ENCODE measurements at regions not wholly inside any gene's neighbourhood (a gene's known extent, or its start where the extent isn't known, plus 50 kb on each side); places are given as distances from the start of the nearest gene placed in this dataset.

DNA sequence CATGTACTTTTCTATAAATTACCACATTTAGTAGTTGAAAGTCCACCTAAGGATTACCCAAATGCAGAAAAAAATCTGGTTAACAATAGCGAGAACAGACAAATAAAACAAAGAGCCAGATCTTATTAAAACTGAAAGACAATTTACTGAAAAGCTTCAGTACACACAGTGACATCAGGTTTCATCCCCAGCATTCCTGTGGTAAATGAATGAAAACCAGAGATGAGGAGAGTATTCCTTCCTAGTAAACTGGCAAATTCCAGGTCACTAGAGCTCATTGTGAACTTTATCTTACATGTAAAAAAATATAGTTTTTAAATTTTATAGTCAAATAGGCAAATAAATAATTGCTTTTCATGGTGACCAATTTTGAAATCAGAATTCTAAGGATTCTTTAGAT is 1290.5 kb downstream of the ADGRL3 start:
- TF ChIP-seq, protein P1, sequence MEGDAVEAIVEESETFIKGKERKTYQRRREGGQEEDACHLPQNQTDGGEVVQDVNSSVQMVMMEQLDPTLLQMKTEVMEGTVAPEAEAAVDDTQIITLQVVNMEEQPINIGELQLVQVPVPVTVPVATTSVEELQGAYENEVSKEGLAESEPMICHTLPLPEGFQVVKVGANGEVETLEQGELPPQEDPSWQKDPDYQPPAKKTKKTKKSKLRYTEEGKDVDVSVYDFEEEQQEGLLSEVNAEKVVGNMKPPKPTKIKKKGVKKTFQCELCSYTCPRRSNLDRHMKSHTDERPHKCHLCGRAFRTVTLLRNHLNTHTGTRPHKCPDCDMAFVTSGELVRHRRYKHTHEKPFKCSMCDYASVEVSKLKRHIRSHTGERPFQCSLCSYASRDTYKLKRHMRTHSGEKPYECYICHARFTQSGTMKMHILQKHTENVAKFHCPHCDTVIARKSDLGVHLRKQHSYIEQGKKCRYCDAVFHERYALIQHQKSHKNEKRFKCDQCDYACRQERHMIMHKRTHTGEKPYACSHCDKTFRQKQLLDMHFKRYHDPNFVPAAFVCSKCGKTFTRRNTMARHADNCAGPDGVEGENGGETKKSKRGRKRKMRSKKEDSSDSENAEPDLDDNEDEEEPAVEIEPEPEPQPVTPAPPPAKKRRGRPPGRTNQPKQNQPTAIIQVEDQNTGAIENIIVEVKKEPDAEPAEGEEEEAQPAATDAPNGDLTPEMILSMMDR (IDR thresholded peaks at IDR 0.05) = no peak
- TF ChIP-seq POLR2AphosphoS5 (IDR thresholded peaks at IDR 0.05) (no peak), POLR2A (IDR thresholded peaks at IDR 0.05) (no peak)
